Esophagus muscularis mucosa (tissue), 4 donors: ENCODE measurements at regions not wholly inside any gene's neighbourhood (a gene's known extent, or its start where the extent isn't known, plus 50 kb on each side); places are given as distances from the start of the nearest gene placed in this dataset.

Experiments
- CTCF ChIP-seq, 3 experiments: fragments of 200-600 bp in 2 of 3; fragments of 450-650 bp in 1 of 3; sonication (generic) in 2 of 3; IDR thresholded peaks; one replicate each; pipeline ENCODE4 v1.5.1; 2017 to 2019; ENCODE audit warnings: antibody characterized with exemption in 3 of 3, mild to moderate bottlenecking in 2 of 3, moderate library complexity in 1 of 3
- EP300 ChIP-seq: sonication (generic); formaldehyde crosslinking; IDR thresholded peaks from one replicate; pipeline ENCODE4 v1.6.1; 2017; ENCODE audit warnings: antibody characterized with exemption
- POLR2A ChIP-seq: fragments of 450-650 bp; IDR thresholded peaks from one replicate; pipeline ENCODE4 v1.6.1; 2017; ENCODE audit warnings: antibody characterized with exemption, moderate library complexity, mild to moderate bottlenecking, low read depth

DNA sequence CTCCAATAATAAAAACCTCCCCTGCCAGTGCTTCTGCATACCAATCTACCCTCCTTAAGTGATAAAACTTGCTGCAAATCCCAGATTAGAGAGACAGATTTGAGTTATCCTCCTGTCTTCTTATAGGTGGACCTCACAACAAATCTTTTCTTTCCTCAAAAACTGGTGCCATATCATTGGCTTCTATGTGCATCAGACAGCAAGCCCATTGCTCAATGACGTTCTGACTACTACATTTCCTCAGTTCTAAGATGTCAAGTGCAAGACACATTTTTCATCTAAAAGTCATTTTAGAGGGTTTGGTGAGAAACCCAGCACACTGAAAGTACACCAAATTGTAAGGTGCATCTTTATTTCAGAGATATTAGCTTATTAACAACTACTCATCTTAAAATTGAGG, 107.8 kb upstream of the VAV3 start:
- no peak for TF ChIP-seq CTCF (IDR thresholded peaks at IDR 0.05)
- no peak for TF ChIP-seq POLR2A
- TF ChIP-seq EP300: no peak
